ENCODE measurements at regions not wholly inside any gene's neighbourhood (a gene's known extent, or its start where the extent isn't known, plus 50 kb on each side); places are given as distances from the start of the nearest gene placed in this dataset.

DNA sequence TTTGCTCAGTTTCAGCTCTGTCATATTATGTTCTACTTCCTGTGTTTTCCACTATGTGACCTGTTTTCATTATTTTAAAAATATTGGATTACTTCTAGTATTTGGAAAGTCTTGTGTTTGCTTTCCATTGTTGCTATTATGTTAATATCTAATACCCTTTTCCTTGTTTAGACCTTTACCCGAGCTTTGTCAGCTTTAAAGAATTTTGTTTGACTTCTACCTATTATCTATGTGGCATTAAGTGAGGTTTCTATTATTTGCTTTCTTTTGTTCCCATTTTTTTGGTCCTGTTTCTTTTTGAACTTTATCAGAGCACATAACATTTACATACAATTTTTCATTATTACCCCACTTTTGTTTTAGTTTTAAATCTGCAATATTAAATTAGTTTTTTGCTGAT, 202.7 kb downstream of the MANEA start:
- TF ChIP-seq, protein P1, sequence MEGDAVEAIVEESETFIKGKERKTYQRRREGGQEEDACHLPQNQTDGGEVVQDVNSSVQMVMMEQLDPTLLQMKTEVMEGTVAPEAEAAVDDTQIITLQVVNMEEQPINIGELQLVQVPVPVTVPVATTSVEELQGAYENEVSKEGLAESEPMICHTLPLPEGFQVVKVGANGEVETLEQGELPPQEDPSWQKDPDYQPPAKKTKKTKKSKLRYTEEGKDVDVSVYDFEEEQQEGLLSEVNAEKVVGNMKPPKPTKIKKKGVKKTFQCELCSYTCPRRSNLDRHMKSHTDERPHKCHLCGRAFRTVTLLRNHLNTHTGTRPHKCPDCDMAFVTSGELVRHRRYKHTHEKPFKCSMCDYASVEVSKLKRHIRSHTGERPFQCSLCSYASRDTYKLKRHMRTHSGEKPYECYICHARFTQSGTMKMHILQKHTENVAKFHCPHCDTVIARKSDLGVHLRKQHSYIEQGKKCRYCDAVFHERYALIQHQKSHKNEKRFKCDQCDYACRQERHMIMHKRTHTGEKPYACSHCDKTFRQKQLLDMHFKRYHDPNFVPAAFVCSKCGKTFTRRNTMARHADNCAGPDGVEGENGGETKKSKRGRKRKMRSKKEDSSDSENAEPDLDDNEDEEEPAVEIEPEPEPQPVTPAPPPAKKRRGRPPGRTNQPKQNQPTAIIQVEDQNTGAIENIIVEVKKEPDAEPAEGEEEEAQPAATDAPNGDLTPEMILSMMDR (IDR thresholded peaks at IDR 0.05) = no peak
- Histone ChIP-seq H3K9me3 (no peaks in the 10 kb centered on the region), H3K27ac (no peak overlapping the region), H3K27me3 (no peaks in the 10 kb centered on the region), H3K36me3 (no peaks in the 10 kb centered on the region), H3K4me1 (no peaks in the 10 kb centered on the region), H3K4me3 (no peak overlapping the region)
- no peak for DNase-seq
- no peak for ATAC-seq
- intact Hi-C loops (cut with DNase I) = no loop called here

DNA sequence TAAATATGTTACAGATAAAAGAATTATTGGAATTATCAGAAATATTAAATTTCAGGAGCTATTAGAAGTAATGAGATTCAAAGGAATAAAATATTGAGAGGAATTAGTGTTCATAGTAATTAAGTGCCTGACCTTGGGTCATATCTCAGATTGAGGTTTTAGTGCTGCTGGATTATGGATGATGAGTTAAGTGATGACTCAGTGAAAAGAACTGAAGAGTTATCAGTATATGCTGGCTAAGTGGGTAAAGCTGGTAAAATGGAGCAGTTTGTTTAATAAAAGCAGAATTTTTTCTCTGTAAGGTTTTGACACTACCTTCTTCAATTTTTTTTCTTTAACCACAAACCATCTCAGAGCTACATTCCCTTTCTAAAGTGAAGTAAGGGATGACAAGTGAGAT, 206.7 kb downstream of the MANEA start:
- Histone ChIP-seq H3K36me3 (no peaks in the 10 kb centered on the region), H3K4me3 (no peak overlapping the region), H3K9me3 (no peaks in the 10 kb centered on the region), H3K27me3 (no peaks in the 10 kb centered on the region), H3K4me1 (no peaks in the 10 kb centered on the region), H3K27ac (no peak overlapping the region)
- TF ChIP-seq, protein P1 (IDR thresholded peaks at IDR 0.05) = no peak
- no peak for ATAC-seq
- DNase-seq = no peak
- intact Hi-C loops (cut with DNase I) = no loop called here

GRCh38 chr6:95784869-95785268, 207.5 kb downstream of the MANEA start:
- no peaks in the 10 kb centered on the region for H3K27me3 ChIP-seq
- H3K4me3 ChIP-seq = no peak overlapping the region
- H3K9me3 ChIP-seq = no peaks in the 10 kb centered on the region
- no peaks in the 10 kb centered on the region for H3K36me3 ChIP-seq
- DNase-seq (no peak), ATAC-seq (no peak)
- TF ChIP-seq, protein P1 (IDR thresholded peaks at IDR 0.05) = no peak
- no peaks in the 10 kb centered on the region for H3K4me1 ChIP-seq
- intact Hi-C loops (cut with DNase I) = no loop called here
- no peak overlapping the region for H3K27ac ChIP-seq

DNA sequence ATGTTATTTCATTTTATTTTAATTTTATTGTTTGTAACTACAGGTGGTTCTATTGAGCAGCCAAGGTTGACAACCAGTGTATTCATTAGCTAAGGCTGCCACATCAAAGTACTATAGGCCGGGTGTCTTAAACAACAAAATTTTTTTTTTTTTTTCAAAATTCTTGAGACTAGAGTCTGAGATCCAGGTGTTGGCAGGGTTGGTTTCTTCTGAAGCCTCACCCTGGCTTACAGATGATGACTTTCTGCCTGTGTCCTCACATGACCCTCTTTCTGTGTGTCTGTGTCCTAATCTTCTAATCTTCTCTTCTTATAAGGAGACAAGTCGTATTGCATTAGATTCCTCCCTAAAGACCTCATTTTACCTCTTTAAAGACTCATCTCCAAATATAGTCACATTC, 208.4 kb downstream of the MANEA start:
- Histone ChIP-seq H3K4me1 (no peaks in the 10 kb centered on the region), H3K4me3 (no peak overlapping the region), H3K27me3 (no peaks in the 10 kb centered on the region), H3K9me3 (no peaks in the 10 kb centered on the region), H3K27ac (no peak overlapping the region), H3K36me3 (no peaks in the 10 kb centered on the region)
- intact Hi-C loops (cut with DNase I) = no loop called here
- no peak for DNase-seq
- ATAC-seq = no peak
- TF ChIP-seq, protein P1 (IDR thresholded peaks at IDR 0.05) = no peak

- TF ChIP-seq, protein P1 (IDR thresholded peaks at IDR 0.05) = no peak
- Histone ChIP-seq H3K9me3 (no peaks in the 10 kb centered on the region), H3K27ac (no peak overlapping the region), H3K27me3 (no peaks in the 10 kb centered on the region), H3K36me3 (no peaks in the 10 kb centered on the region), H3K4me3 (no peak overlapping the region), H3K4me1 (no peaks in the 10 kb centered on the region)
- intact Hi-C loops (cut with DNase I) = no loop called here
- no peak for ATAC-seq
- no peak for DNase-seq
These were observed 209.5 kb downstream of the MANEA start for GRCh38 chr6:95786802-95787201.

- Histone ChIP-seq H3K27me3 (no peaks in the 10 kb centered on the region), H3K4me1 (no peaks in the 10 kb centered on the region), H3K4me3 (no peak overlapping the region), H3K36me3 (no peaks in the 10 kb centered on the region), H3K9me3 (no peaks in the 10 kb centered on the region), H3K27ac (no peak overlapping the region)
- intact Hi-C loops (cut with DNase I) = no loop called here
- DNase-seq = no peak
- TF ChIP-seq, protein P1 (IDR thresholded peaks at IDR 0.05) = no peak
- ATAC-seq = no peak
These were observed 213.5 kb downstream of the MANEA start for GRCh38 chr6:95790787-95791186.
